SK-N-SH (cell line): ENCODE measurements at regions not wholly inside any gene's neighbourhood (a gene's known extent, or its start where the extent isn't known, plus 50 kb on each side); places are given as distances from the start of the nearest gene placed in this dataset.
A peak's percentile ranks its signal among the peaks of the same experiment; 100 is the strongest.

Experiments used
- CTCF ChIA-PET: fragments of 300-600, 350-600 bp; formaldehyde crosslinking; extraction: SDS; loops from one replicate; lab custom pipeline; 2021; lab: Yijun Ruan, JAX
- POLR2A ChIA-PET: fragments of 350-600 bp; sonication (Branson Sonifier 250); formaldehyde crosslinking; extraction: SDS; loops from one replicate; lab custom pipeline; 2020; ENCODE audit warnings: antibody characterized with exemption, inconsistent platforms; lab: Yijun Ruan, JAX
- DNase-seq: peaks from one replicate; pipeline ENCODE4 v3.0.0; 2012
- H2AFZ ChIP-seq: fragments of 200-600 bp; sonication (generic); 2 replicates; pipeline ENCODE4 v1.8.1; 2016; ENCODE audit warnings: antibody characterized with exemption, mild to moderate bottlenecking, low read depth
- H3F3A ChIP-seq: fragments of 200-600 bp; sonication (generic); replicated peaks from 2 replicates; pipeline ENCODE3; 2016; ENCODE audit warnings: antibody characterized with exemption, mild to moderate bottlenecking; ENCODE audit not compliant: insufficient read depth
- H3K27ac ChIP-seq, 2 experiments: fragments of 200-500 bp in 1 of 2; fragments of 200-600 bp in 1 of 2; sonication (Bioruptor generic) in 1 of 2; sonication (generic), shearing (Covaris generic) in 1 of 2; 2 replicates each; pipeline versions ENCODE4 v1.5.1 to v1.6.1; 2014 to 2016; ENCODE audit warnings: low read depth in 2 of 2, inconsistent platforms in 1 of 2, low read length in 1 of 2, mild to moderate bottlenecking in 1 of 2, mixed read lengths in 1 of 2
- H3K27me3 ChIP-seq: fragments of 200-600 bp; sonication (generic), shearing (Covaris generic); 2 replicates; pipeline ENCODE4 v1.6.1; 2016; ENCODE audit warnings: mixed run types; ENCODE audit not compliant: insufficient read depth
- H3K36me3 ChIP-seq, 2 experiments: fragments of 200-500 bp in 1 of 2; fragments of 200-600 bp in 1 of 2; sonication (Bioruptor generic) in 1 of 2; sonication (generic) in 1 of 2; replicated peaks in 1 of 2; 2 replicates each; pipeline versions ENCODE3 to v1.5.1; 2014 to 2016; ENCODE audit warnings: low read length in 1 of 2, mild to moderate bottlenecking in 1 of 2; ENCODE audit not compliant: insufficient read depth in 2 of 2, control insufficient read depth in 1 of 2
- H3K4me1 ChIP-seq, 2 experiments: fragments of 200-500 bp in 1 of 2; fragments of 200-600 bp in 1 of 2; sonication (Bioruptor generic) in 1 of 2; sonication (generic), shearing (Covaris generic) in 1 of 2; 2 replicates each; pipeline versions ENCODE4 v1.5.1 to v1.6.1; 2014 to 2016; ENCODE audit warnings: low read depth in 1 of 2, low read length in 1 of 2, mixed run types in 1 of 2; ENCODE audit not compliant: insufficient read depth in 2 of 2, control insufficient read depth in 1 of 2
- H3K4me2 ChIP-seq: fragments of 200-600 bp; sonication (generic), shearing (Covaris generic); 2 replicates; pipeline ENCODE4 v1.6.1; 2017; ENCODE audit warnings: mixed run types
- H3K4me3 ChIP-seq, 2 experiments: fragments of 200-500 bp in 1 of 2; fragments of 200-600 bp in 1 of 2; sonication (Bioruptor generic) in 1 of 2; sonication (generic), shearing (Covaris generic) in 1 of 2; 2 replicates each; pipeline versions ENCODE4 v1.5.1 to v1.8.1; 2014 to 2016; ENCODE audit warnings: low read depth in 2 of 2, inconsistent platforms in 1 of 2, low read length in 1 of 2, mild to moderate bottlenecking in 1 of 2, mixed read lengths in 1 of 2, moderate library complexity in 1 of 2
- H3K79me2 ChIP-seq: fragments of 200-600 bp; sonication (generic); 2 replicates; pipeline ENCODE4 v1.8.1; 2017; ENCODE audit warnings: mild to moderate bottlenecking; ENCODE audit not compliant: insufficient read depth
- H3K9ac ChIP-seq: fragments of 200-600 bp; sonication (generic); 2 replicates; pipeline ENCODE4 v1.6.1; 2017; ENCODE audit warnings: mixed run types
- H3K9me2 ChIP-seq: fragments of 200-600 bp; sonication (generic); 2 replicates; pipeline ENCODE4 v1.6.1; 2017; ENCODE audit warnings: mixed run types
- H3K9me3 ChIP-seq: fragments of 200-600 bp; sonication (generic); 2 replicates; pipeline ENCODE4 v1.6.1; 2017; ENCODE audit warnings: mixed run types, mild to moderate bottlenecking, moderate library complexity
- H4K20me1 ChIP-seq: fragments of 200-600 bp; sonication (generic); 2 replicates; pipeline ENCODE4 v1.6.1; 2017; ENCODE audit warnings: mild to moderate bottlenecking, mixed run types; ENCODE audit not compliant: insufficient read depth
- FOSL2 ChIP-seq: IDR thresholded peaks from 2 replicates; pipeline ENCODE4 v1.4.0; 2012; ENCODE audit warnings: low read depth, mild to moderate bottlenecking, moderate library complexity, borderline replicate concordance
- FOXJ3 ChIP-seq: sonication (generic); formaldehyde crosslinking; IDR thresholded peaks from 2 replicates; pipeline ENCODE4 v1.5.1; 2020; ENCODE audit warnings: mild to moderate bottlenecking, missing genetic modification reagents
- FOXM1 ChIP-seq: IDR thresholded peaks from 2 replicates; pipeline ENCODE4 v1.4.0; 2012; ENCODE audit warnings: low read depth, mild to moderate bottlenecking
- JUND ChIP-seq: IDR thresholded peaks from 2 replicates; pipeline ENCODE4 v1.4.0; 2012
- NFIC ChIP-seq: IDR thresholded peaks from 2 replicates; pipeline ENCODE4 v1.4.0; 2012; ENCODE audit warnings: borderline replicate concordance
- POLR2AphosphoS5 ChIP-seq: IDR thresholded peaks from 2 replicates; pipeline ENCODE4 v1.6.1; 2012; ENCODE audit warnings: low read depth, low read length
- RXRA ChIP-seq: IDR thresholded peaks from 2 replicates; pipeline ENCODE4 v1.4.0; 2012; ENCODE audit warnings: low read depth, mild to moderate bottlenecking, borderline replicate concordance
- SMC3 ChIP-seq: IDR thresholded peaks from 2 replicates; pipeline ENCODE4 v1.6.1; 2012; ENCODE audit warnings: low read depth, low read length, improper control_type of control experiment
- YY1 ChIP-seq: IDR thresholded peaks from 2 replicates; pipeline ENCODE4 v1.4.0; 2012; ENCODE audit warnings: low read depth, mild to moderate bottlenecking
- ZBTB33 ChIP-seq: IDR thresholded peaks from 2 replicates; pipeline ENCODE4 v1.4.0; 2012; ENCODE audit warnings: low read depth, borderline replicate concordance
- WGBS: methylation state at CpG from one replicate; pipeline ENCODE4 v1.1.6; 2017; ENCODE audit warnings: low lambda C conversion rate; 5-methylcytosine and 5-hydroxymethylcytosine counted together
- TF ChIP-seq, protein P1 (sequence below): fragments of 200-600 bp; sonication (generic); IDR thresholded peaks from 2 replicates; pipeline ENCODE4 v1.6.1; 2017; ENCODE audit warnings: antibody characterized with exemption, mild to moderate bottlenecking, moderate library complexity

GRCh38 chr7:106957766-106958165, 86.7 kb upstream of the PRKAR2B start:
- ChIA-PET POLR2A (no interaction called here), CTCF (interaction anchor here (0.9 to 2.0 kb wide), 3 partner anchors 9 to 12 kb away, joined by 3 to 7 read pairs (median 7); no protein-coding TSS in a partner anchor)
- Histone ChIP-seq H3K4me3 (no peak overlapping the region), H3K4me1 (peaks cover 0 to 3% of the 10 kb centered on the region in 2 experiments; a peak in 1 of 4 replicates), H3K36me3 (no peaks in the 10 kb centered on the region), H3K27ac (no peak overlapping the region), H3K27me3 (no peaks in the 10 kb centered on the region), H2AFZ (no peak overlapping the region), H3F3A (no peaks in the 10 kb centered on the region), H3K9ac (no peak overlapping the region), H4K20me1 (no peaks in the 10 kb centered on the region), H3K79me2 (no peaks in the 10 kb centered on the region), H3K9me2 (no peaks in the 10 kb centered on the region), H3K9me3 (no peaks in the 10 kb centered on the region), H3K4me2 (no peak overlapping the region)
- 86% methylated on average over 2 of the region's 2 CpGs for WGBS
- no peak for DNase-seq
- TF ChIP-seq YY1 (no peak), JUND (no peak), SMC3 (no peak), FOXJ3 (no peak), POLR2AphosphoS5 (no peak), FOSL2 (no peak), ZBTB33 (no peak), RXRA (no peak), FOXM1 (no peak)

DNA sequence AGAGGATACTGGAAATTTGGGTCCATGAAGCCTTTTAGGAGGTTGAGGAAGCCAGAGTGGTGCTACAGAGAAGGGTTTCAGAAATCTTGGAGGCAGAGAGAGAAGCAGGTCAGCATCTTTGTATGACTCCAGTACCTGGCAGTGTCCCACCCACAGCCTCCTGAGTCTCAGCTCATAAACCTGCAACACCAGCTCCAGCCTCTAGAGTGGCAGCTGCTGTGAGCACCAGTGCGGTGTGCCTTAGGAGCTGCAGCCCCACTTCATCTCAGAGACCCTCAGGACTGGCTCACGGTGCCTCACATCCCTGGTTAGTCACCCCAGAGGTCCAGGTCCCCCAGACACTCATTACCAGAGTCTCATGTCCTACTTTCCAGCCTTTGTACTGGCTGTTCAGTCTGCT, 84.8 kb upstream of the PRKAR2B start:
- CTCF ChIA-PET: interaction anchor here (0.6 to 1.7 kb wide), 7 partner anchors 10 to 783 kb away, joined by 3 to 7 read pairs (median 4); no protein-coding TSS in a partner anchor
- no peaks in the 10 kb centered on the region for H3K9me3 ChIP-seq
- 66% methylated on average over 2 of the region's 2 CpGs for WGBS
- H3F3A ChIP-seq: no peaks in the 10 kb centered on the region
- no peak overlapping the region for H2AFZ ChIP-seq
- no peaks in the 10 kb centered on the region for H3K9me2 ChIP-seq
- H3K4me2 ChIP-seq: no peak overlapping the region
- no peaks in the 10 kb centered on the region for H3K79me2 ChIP-seq
- POLR2A ChIA-PET: no interaction called here
- no peak overlapping the region for H3K27ac ChIP-seq
- no peak for DNase-seq
- no peaks in the 10 kb centered on the region for H3K36me3 ChIP-seq
- TF ChIP-seq NFIC: no peak
- TF ChIP-seq, protein P1, sequence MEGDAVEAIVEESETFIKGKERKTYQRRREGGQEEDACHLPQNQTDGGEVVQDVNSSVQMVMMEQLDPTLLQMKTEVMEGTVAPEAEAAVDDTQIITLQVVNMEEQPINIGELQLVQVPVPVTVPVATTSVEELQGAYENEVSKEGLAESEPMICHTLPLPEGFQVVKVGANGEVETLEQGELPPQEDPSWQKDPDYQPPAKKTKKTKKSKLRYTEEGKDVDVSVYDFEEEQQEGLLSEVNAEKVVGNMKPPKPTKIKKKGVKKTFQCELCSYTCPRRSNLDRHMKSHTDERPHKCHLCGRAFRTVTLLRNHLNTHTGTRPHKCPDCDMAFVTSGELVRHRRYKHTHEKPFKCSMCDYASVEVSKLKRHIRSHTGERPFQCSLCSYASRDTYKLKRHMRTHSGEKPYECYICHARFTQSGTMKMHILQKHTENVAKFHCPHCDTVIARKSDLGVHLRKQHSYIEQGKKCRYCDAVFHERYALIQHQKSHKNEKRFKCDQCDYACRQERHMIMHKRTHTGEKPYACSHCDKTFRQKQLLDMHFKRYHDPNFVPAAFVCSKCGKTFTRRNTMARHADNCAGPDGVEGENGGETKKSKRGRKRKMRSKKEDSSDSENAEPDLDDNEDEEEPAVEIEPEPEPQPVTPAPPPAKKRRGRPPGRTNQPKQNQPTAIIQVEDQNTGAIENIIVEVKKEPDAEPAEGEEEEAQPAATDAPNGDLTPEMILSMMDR: peak; percentile 31; the same call in 1 of the 2 replicates
- TF ChIP-seq JUND: no peak
- no peak overlapping the region for H3K9ac ChIP-seq
- peaks cover 0 to 3% of the 10 kb centered on the region in 2 experiments; a peak in 2 of 4 replicates for H3K4me1 ChIP-seq
- H3K27me3 ChIP-seq: no peaks in the 10 kb centered on the region
- H4K20me1 ChIP-seq: no peaks in the 10 kb centered on the region
- H3K4me3 ChIP-seq: no peak overlapping the region
